Stimulated activated naive CD8-positive, alpha-beta T cell treated with anti-CD3 and anti-CD28 coated beads, Interleukin-15, Interleukin-2, amounts not matched to agents 100 ng/mL and 50 ng/mL, for 24 hours (primary cell): ENCODE measurements at regions not wholly inside any gene's neighbourhood (a gene's known extent, or its start where the extent isn't known, plus 50 kb on each side); places are given as distances from the start of the nearest gene placed in this dataset.

Experiments used
- H3K27ac Mint-ChIP-seq: one replicate; pipeline ENCODE4 v1.8.0; 2021; ENCODE audit warnings: mild to moderate bottlenecking, mixed read lengths
- H3K27me3 Mint-ChIP-seq: one replicate; pipeline ENCODE4 v1.8.0; 2021; ENCODE audit warnings: mixed read lengths
- H3K36me3 Mint-ChIP-seq: one replicate; pipeline ENCODE4 v1.8.0; 2021; ENCODE audit warnings: low read depth, mixed read lengths
- H3K4me1 Mint-ChIP-seq: one replicate; pipeline ENCODE4 v1.8.0; 2021; ENCODE audit warnings: low read depth, mixed read lengths
- H3K4me3 Mint-ChIP-seq: one replicate; pipeline ENCODE4 v1.8.0; 2021; ENCODE audit warnings: mild to moderate bottlenecking, mixed read lengths
- H3K9me3 Mint-ChIP-seq: one replicate; pipeline ENCODE4 v1.8.0; 2021; ENCODE audit warnings: mixed read lengths

DNA sequence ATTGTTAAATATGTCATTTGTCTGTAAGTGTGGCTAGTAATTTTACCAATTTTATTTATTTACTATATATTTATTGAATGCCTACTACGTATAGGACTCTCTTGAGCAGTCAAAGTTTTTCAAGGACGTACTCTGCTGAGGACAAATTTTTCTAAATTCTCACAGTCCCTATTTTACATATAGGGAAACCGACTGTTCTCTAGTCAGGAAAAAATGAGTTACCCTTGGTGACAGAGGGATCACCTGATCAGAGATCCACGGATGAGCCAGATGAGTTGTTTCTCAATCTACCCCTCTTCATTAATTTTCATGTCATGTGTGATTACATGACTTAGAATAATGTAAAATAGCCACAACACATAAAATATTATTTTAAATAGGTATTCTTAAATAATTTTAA is 96.2 kb upstream of the SLC38A2 start:
- Mint-ChIP-seq H3K9me3 (no peaks in the 10 kb centered on the region), H3K27ac (no peak overlapping the region), H3K36me3 (no peaks in the 10 kb centered on the region), H3K4me1 (peaks cover 31% of the 10 kb centered on the region), H3K4me3 (no peak overlapping the region), H3K27me3 (no peaks in the 10 kb centered on the region)

GRCh38 chr12:46468160-46468559 is 95.6 kb upstream of the SLC38A2 start:
- Mint-ChIP-seq H3K4me1 (peaks cover 24% of the 10 kb centered on the region), H3K27ac (no peak overlapping the region)

DNA sequence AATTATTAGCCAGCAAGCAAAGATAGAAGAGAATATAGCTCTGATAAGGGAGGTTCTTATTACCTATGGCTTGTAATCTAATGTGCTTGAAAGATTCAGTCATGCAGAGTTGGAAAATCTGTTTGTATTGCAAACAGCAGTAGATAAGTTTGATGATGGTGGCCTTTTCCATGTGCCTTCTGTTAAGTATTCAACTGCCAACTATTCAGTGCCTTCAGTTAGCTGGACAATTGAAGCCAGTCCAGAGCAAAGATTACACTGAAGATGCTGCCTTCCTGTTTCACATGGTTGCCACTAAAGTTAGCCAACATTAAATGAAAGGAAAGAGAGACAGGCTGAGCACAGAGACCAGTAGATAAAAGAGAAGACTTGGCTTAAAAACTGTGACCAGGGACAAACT is 92.7 kb upstream of the SLC38A2 start:
- H3K27ac Mint-ChIP-seq = no peak overlapping the region
- no peaks in the 10 kb centered on the region for H3K27me3 Mint-ChIP-seq

More at GRCh38 chr12:46468160-46468559, 95.6 kb upstream of the SLC38A2 start:
- Mint-ChIP-seq H3K9me3 (no peaks in the 10 kb centered on the region), H3K27me3 (no peaks in the 10 kb centered on the region), H3K4me3 (no peak overlapping the region), H3K36me3 (no peaks in the 10 kb centered on the region)

GRCh38 chr12:46464863-46465262 is 92.3 kb upstream of the SLC38A2 start:
- Mint-ChIP-seq H3K27ac (no peak overlapping the region), H3K4me1 (peaks cover 24% of the 10 kb centered on the region), H3K9me3 (no peaks in the 10 kb centered on the region), H3K36me3 (no peaks in the 10 kb centered on the region), H3K27me3 (no peaks in the 10 kb centered on the region), H3K4me3 (no peak overlapping the region)

More for the DNA sequence above, 92.7 kb upstream of the SLC38A2 start:
- Mint-ChIP-seq H3K36me3 (no peaks in the 10 kb centered on the region), H3K4me3 (no peak overlapping the region), H3K9me3 (no peaks in the 10 kb centered on the region), H3K4me1 (peaks cover 24% of the 10 kb centered on the region)

DNA sequence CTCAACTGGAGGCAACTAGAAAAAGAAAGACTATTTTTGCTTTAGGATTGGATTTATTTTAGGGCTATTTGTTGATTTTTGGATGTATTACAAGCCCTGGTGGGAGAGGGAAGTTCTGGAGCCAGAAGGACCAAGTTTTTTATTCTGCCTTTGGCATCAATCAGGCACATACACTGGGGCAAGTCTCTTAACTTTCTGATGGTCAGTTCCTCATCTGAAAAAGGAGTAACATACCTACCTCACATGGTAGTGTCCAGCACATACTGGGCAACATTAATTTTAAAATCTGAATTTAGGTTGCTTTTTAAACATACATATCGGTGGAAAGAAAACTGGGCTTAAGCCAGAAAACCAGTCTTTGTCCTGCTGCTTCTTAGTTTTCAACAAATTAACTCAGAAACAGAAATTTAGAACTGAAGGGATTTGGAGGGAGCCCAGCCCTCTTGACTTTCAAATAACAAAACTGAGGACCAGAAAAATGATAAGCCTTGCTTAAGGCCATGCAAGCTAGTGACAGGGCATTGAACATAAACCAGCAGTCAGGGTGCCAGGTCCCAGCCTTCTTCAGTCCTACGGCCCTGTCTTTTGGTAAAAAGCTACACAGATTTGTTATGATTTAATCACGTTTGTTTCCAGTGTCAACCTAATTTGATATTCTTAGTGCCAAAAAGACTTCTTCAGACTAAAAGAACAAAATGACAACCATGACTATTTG is 90.2 kb upstream of the SLC38A2 start:
- Mint-ChIP-seq H3K36me3 (no peaks in the 10 kb centered on the region), H3K27me3 (no peaks in the 10 kb centered on the region), H3K4me3 (no peak overlapping the region), H3K27ac (no peak overlapping the region), H3K4me1 (peaks cover 39% of the 10 kb centered on the region), H3K9me3 (no peaks in the 10 kb centered on the region)

GRCh38 chr12:46461907-46462640 is 89.5 kb upstream of the SLC38A2 start:
- H3K27me3 Mint-ChIP-seq = no peaks in the 10 kb centered on the region
- H3K9me3 Mint-ChIP-seq = no peaks in the 10 kb centered on the region
- no peaks in the 10 kb centered on the region for H3K36me3 Mint-ChIP-seq

DNA sequence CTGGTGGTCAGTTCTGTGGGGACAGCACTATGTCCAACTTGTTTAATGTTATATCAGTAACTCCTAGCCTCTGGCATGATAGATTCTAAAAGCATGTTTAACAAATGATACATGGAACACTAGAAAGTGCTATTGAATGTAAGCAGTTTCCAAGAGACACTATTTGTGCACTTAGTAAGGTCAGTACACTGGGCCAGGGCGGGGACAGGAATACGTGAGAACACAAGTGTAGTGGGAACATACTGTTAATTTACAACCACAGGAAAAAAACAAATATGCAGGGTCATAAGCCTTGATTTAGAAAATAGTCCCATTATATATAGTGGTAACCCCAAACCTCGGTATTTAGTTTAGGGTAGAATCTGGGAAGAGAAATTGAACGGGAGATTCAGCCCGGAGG is 88.9 kb upstream of the SLC38A2 start:
- H3K36me3 Mint-ChIP-seq = no peaks in the 10 kb centered on the region
- H3K27me3 Mint-ChIP-seq = no peaks in the 10 kb centered on the region
- no peak overlapping the region for H3K27ac Mint-ChIP-seq
- peaks cover 50% of the 10 kb centered on the region for H3K4me1 Mint-ChIP-seq
- no peaks in the 10 kb centered on the region for H3K9me3 Mint-ChIP-seq
- no peak overlapping the region for H3K4me3 Mint-ChIP-seq

More at GRCh38 chr12:46461907-46462640, 89.5 kb upstream of the SLC38A2 start:
- H3K4me3 Mint-ChIP-seq = no peak overlapping the region
- H3K4me1 Mint-ChIP-seq = peaks cover 44% of the 10 kb centered on the region
- H3K27ac Mint-ChIP-seq = no peak overlapping the region

- no peaks in the 10 kb centered on the region for H3K9me3 Mint-ChIP-seq
- H3K4me3 Mint-ChIP-seq = peak overlapping the region; percentile 48
- peaks cover 57% of the 10 kb centered on the region for H3K4me1 Mint-ChIP-seq
- H3K27ac Mint-ChIP-seq = peak overlapping the region; percentile 88
- H3K27me3 Mint-ChIP-seq = no peaks in the 10 kb centered on the region
- no peaks in the 10 kb centered on the region for H3K36me3 Mint-ChIP-seq
Measured at GRCh38 chr12:46460682-46461210, 88.2 kb upstream of the SLC38A2 start.

GRCh38 chr12:46459861-46460545 is 87.4 kb upstream of the SLC38A2 start:
- Mint-ChIP-seq H3K27me3 (no peaks in the 10 kb centered on the region), H3K27ac (peak overlapping the region; percentile 88), H3K36me3 (no peaks in the 10 kb centered on the region), H3K9me3 (no peaks in the 10 kb centered on the region), H3K4me1 (peaks cover 64% of the 10 kb centered on the region), H3K4me3 (peak overlapping the region; percentile 74)

DNA sequence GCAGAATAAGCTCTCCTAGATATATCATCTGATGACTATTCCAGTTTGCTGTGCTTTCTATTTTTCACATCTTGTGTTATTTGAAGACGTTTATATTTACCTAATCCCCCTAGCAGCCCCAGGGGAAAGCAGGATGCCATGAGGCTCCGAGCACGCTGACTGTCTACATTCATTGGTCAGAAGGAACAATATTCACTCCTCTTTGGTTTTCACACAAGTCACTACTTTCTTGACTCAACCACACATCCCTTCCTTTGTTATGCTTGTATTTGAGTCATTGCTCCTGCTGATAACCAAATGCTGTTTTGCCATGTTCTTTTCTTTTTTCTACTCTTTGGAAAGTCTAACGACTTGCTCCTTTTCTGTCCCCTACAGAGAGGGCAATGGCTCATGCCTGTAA is 86.5 kb upstream of the SLC38A2 start:
- peak overlapping the region; percentile 97 for H3K27ac Mint-ChIP-seq
- peaks cover 70% of the 10 kb centered on the region for H3K4me1 Mint-ChIP-seq
- no peaks in the 10 kb centered on the region for H3K36me3 Mint-ChIP-seq
- H3K9me3 Mint-ChIP-seq = no peaks in the 10 kb centered on the region
- H3K4me3 Mint-ChIP-seq = peak overlapping the region; percentile 71
- H3K27me3 Mint-ChIP-seq = no peaks in the 10 kb centered on the region

DNA sequence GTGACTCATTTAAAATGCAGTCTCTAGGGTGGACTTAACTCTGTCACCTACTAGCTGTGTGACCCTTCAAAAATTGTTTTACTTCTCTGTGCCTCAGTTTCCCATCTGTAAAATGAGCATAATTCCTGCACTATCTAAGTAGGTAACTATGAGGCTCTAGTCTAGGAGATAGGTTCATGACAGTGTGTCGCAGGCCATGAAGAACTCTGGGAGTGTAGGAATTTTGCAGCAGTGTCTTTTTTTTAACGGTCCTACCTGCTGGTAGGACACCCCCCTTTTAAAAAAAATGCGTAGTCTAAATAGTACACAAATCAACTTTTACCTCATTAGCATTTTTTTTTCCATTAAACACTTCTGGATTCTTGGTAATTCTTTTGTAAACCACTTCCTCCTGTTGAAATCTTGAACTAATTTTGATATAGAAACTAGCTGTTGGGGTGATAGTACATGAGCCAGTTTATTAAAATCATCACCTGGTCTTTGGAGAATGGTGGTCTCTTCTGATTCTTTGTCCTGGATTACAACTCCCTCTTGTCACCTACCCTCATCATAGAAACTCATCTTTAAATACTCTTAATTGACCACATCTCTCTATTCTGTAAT is 86.0 kb upstream of the SLC38A2 start:
- peak overlapping the region; percentile 97 for H3K27ac Mint-ChIP-seq
- H3K4me3 Mint-ChIP-seq = peak overlapping the region; percentile 71
- no peaks in the 10 kb centered on the region for H3K9me3 Mint-ChIP-seq
- no peaks in the 10 kb centered on the region for H3K36me3 Mint-ChIP-seq
- no peaks in the 10 kb centered on the region for H3K27me3 Mint-ChIP-seq
- H3K4me1 Mint-ChIP-seq = peaks cover 70% of the 10 kb centered on the region

DNA sequence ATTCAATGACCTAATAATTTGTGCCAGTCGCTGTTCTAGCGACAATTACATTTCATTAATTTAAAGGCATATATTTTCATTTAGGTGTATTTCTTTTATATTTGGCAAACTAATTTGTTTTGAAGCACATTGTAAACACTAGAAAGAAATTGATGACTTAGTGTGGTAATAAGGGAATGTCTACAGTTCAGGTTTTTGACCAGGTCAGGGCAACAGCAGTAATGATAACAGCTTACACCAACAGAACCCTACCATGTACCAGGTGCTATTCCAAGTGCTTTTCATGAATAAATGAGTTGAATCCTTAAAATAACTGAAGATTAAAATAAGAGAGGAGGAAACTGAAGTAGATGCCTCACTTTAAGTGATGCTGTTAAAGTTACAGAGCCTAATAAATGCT is 85.4 kb upstream of the SLC38A2 start:
- no peaks in the 10 kb centered on the region for H3K36me3 Mint-ChIP-seq
- H3K27me3 Mint-ChIP-seq = no peaks in the 10 kb centered on the region
- peaks cover 70% of the 10 kb centered on the region for H3K4me1 Mint-ChIP-seq
- H3K4me3 Mint-ChIP-seq = no peak overlapping the region
- H3K9me3 Mint-ChIP-seq = no peaks in the 10 kb centered on the region
- H3K27ac Mint-ChIP-seq = no peak overlapping the region

GRCh38 chr12:46456356-46457334 is 84.1 kb upstream of the SLC38A2 start:
- peaks cover 78% of the 10 kb centered on the region for H3K4me1 Mint-ChIP-seq
- H3K36me3 Mint-ChIP-seq = no peaks in the 10 kb centered on the region
- no peaks in the 10 kb centered on the region for H3K9me3 Mint-ChIP-seq
- no peaks in the 10 kb centered on the region for H3K27me3 Mint-ChIP-seq
- peak overlapping the region; percentile 80 for H3K27ac Mint-ChIP-seq
- peak overlapping the region; percentile 63 for H3K4me3 Mint-ChIP-seq
